ENCODE measurements at regions not wholly inside any gene's neighbourhood (a gene's known extent, or its start where the extent isn't known, plus 50 kb on each side); places are given as distances from the start of the nearest gene placed in this dataset.

GRCh38 chr18:45173799-45174519, 441.3 kb upstream of the SLC14A2 start:
- TF ChIP-seq CTCF (IDR thresholded peaks at IDR 0.05; ENCODE audit: unreplicated experiment) = no peak
- Mint-ChIP-seq H3K36me3 (no peaks in the 10 kb centered on the region), H3K27me3 (ENCODE audit: low read depth) (no peaks in the 10 kb centered on the region), H3K4me3 (no peak overlapping the region), H3K4me1 (peaks cover 3% of the 10 kb centered on the region), H3K9me3 (peaks cover 4% of the 10 kb centered on the region), H3K27ac (no peak overlapping the region)
- no peak for DNase-seq (ENCODE audit: low spot score in 2 of 2, unreplicated experiment in 2 of 2)

GRCh38 chr18:45174629-45175136, 440.6 kb upstream of the SLC14A2 start:
- Mint-ChIP-seq H3K27ac (no peak overlapping the region), H3K27me3 (ENCODE audit: low read depth) (no peaks in the 10 kb centered on the region), H3K4me1 (peaks cover 3% of the 10 kb centered on the region), H3K9me3 (peaks cover 4% of the 10 kb centered on the region), H3K4me3 (no peak overlapping the region), H3K36me3 (no peaks in the 10 kb centered on the region)
- no peak for TF ChIP-seq CTCF (IDR thresholded peaks at IDR 0.05; ENCODE audit: unreplicated experiment)
- no peak for DNase-seq (ENCODE audit: low spot score in 2 of 2, unreplicated experiment in 2 of 2)

DNA sequence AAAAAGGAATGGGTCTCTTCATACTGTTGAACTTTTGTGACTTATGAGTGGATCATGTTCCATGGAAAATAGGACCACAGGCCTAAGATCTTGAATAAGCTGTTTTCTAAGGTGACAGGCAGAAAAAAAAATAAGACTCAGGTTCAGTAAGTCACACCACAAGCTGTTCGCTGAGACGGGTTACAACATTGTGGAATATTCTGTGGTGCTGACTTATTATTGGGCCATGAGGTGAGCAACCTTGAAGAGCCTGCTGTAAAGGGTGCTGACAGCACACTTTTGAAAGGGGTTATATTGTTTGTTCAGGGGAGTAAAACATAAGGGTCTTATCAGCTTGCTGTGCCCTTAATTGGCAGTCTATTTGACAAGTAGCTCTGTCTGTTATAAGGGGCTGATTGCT, 439.8 kb upstream of the SLC14A2 start:
- Mint-ChIP-seq H3K27me3 (ENCODE audit: low read depth) (no peaks in the 10 kb centered on the region), H3K4me1 (peaks cover 3% of the 10 kb centered on the region), H3K4me3 (no peak overlapping the region), H3K36me3 (no peaks in the 10 kb centered on the region), H3K9me3 (peaks cover 4% of the 10 kb centered on the region), H3K27ac (no peak overlapping the region)
- TF ChIP-seq CTCF (IDR thresholded peaks at IDR 0.05; ENCODE audit: unreplicated experiment) = no peak
- no peak for DNase-seq (ENCODE audit: low spot score in 2 of 2, unreplicated experiment in 2 of 2)

- H3K36me3 Mint-ChIP-seq = no peaks in the 10 kb centered on the region
- H3K4me1 Mint-ChIP-seq = no peaks in the 10 kb centered on the region
- no peaks in the 10 kb centered on the region for H3K9me3 Mint-ChIP-seq
- TF ChIP-seq CTCF (IDR thresholded peaks at IDR 0.05; ENCODE audit: unreplicated experiment) = no peak
- DNase-seq (ENCODE audit: low spot score in 2 of 2, unreplicated experiment in 2 of 2) = no peak
- no peaks in the 10 kb centered on the region for H3K27me3 Mint-ChIP-seq (ENCODE audit: low read depth)
- no peak overlapping the region for H3K27ac Mint-ChIP-seq
- H3K4me3 Mint-ChIP-seq = no peak overlapping the region
Observed at GRCh38 chr18:45186832-45187231, 428.4 kb upstream of the SLC14A2 start.

GRCh38 chr18:45191795-45192194, 423.5 kb upstream of the SLC14A2 start:
- Mint-ChIP-seq H3K27me3 (ENCODE audit: low read depth) (no peaks in the 10 kb centered on the region), H3K27ac (no peak overlapping the region), H3K36me3 (no peaks in the 10 kb centered on the region), H3K4me1 (no peaks in the 10 kb centered on the region), H3K4me3 (no peak overlapping the region), H3K9me3 (peaks cover 8% of the 10 kb centered on the region)
- DNase-seq (ENCODE audit: low spot score in 2 of 2, unreplicated experiment in 2 of 2) = no peak
- TF ChIP-seq CTCF (IDR thresholded peaks at IDR 0.05; ENCODE audit: unreplicated experiment) = no peak

Data from mesothelial cell of epicardium (in vitro differentiated cells).